ENCODE measurements at regions not wholly inside any gene's neighbourhood (a gene's known extent, or its start where the extent isn't known, plus 50 kb on each side); places are given as distances from the start of the nearest gene placed in this dataset.

GRCh38 chr6:144372611-144373594 is 87.8 kb downstream of the UTRN start:
- TF ChIP-seq RFX5 (IDR thresholded peaks at IDR 0.05; ENCODE audit: low read depth, low read length), result no peak
- no peak for TF ChIP-seq CCDC6 (CRISPR knock-in tag; IDR thresholded peaks at IDR 0.05)
- TF ChIP-seq ZNF256 (CRISPR knock-in tag; conservative IDR thresholded peaks at IDR 0.05), result no peak
- no peak for TF ChIP-seq JUNB (CRISPR knock-in tag; IDR thresholded peaks at IDR 0.05; ENCODE audit: borderline replicate concordance)
- TF ChIP-seq JUN (CRISPR knock-in tag; IDR thresholded peaks at IDR 0.05), result no peak
- no peak for TF ChIP-seq POLR2A (IDR thresholded peaks at IDR 0.05; ENCODE audit: insufficient read depth in 1 of 2, low read depth in 2 of 2, low read length in 2 of 2)
- no peak for TF ChIP-seq TCF12 (IDR thresholded peaks at IDR 0.05)
- TF ChIP-seq TCF12 (CRISPR knock-in tag; IDR thresholded peaks at IDR 0.05), result no peak
- no peak for TF ChIP-seq CHD2 (IDR thresholded peaks at IDR 0.05; ENCODE audit: low read depth, low read length)
- TF ChIP-seq NR2C2 (CRISPR knock-in tag; IDR thresholded peaks at IDR 0.05; ENCODE audit: borderline replicate concordance), result no peak

Data from HepG2 (cell line).